ENCODE measurements at regions not wholly inside any gene's neighbourhood (a gene's known extent, or its start where the extent isn't known, plus 50 kb on each side); places are given as distances from the start of the nearest gene placed in this dataset.

DNA sequence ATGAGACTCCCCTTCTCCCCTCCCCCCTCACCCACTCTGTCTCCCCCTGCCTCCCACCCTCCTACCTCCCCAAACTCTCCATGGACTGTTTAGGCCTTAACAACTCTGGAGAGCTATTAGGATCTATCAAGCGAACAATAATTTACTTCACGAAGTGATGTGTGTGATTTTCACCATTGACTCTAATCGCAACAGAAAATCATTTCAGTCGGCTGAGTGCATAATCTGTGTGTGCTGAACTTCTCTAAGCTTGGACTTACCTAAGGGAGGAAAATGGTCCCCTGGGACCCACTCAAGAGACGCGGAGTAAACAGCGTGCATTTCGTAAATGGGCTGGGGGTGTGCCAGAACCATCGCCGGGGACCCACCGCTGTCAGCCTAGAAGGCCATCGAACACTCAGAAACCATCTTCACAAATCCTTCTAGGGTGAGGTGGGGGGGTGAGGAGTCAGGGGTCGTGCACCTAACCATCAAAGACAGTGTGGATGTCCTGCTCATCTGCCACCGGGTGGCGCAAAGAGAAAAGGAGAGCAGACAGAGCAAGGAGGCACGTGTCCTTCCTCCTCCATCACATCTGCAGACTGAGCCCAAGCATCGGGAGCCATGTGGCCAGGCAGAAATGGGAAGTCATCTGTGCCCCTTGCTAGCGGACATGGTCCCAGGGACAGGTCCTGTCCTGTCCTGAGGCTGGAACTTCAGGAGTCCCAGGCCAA lies 62.1 kb upstream of the NUP50 start:
- DNase-seq (ENCODE audit: low spot score) (peak; percentile 80), ATAC-seq (peak; percentile 96)
- ChIA-PET CTCF (interaction anchor here (0.9 to 3.4 kb wide), 6 partner anchors 12 to 296 kb away, joined by 3 to 18 read pairs (median 4); no protein-coding TSS in a partner anchor), POLR2A (no interaction called here)
- Mint-ChIP-seq H3K36me3 (no peaks in the 10 kb centered on the region), H3K27me3 (ENCODE audit: low read depth) (peaks cover 18% of the 10 kb centered on the region), H3K4me1 (peaks cover 6% of the 10 kb centered on the region; the same call in 1 of the 2 replicates), H3K27ac (no peak overlapping the region), H3K9me3 (no peaks in the 10 kb centered on the region), H3K4me3 (no peak overlapping the region)
- TF ChIP-seq, protein P1, sequence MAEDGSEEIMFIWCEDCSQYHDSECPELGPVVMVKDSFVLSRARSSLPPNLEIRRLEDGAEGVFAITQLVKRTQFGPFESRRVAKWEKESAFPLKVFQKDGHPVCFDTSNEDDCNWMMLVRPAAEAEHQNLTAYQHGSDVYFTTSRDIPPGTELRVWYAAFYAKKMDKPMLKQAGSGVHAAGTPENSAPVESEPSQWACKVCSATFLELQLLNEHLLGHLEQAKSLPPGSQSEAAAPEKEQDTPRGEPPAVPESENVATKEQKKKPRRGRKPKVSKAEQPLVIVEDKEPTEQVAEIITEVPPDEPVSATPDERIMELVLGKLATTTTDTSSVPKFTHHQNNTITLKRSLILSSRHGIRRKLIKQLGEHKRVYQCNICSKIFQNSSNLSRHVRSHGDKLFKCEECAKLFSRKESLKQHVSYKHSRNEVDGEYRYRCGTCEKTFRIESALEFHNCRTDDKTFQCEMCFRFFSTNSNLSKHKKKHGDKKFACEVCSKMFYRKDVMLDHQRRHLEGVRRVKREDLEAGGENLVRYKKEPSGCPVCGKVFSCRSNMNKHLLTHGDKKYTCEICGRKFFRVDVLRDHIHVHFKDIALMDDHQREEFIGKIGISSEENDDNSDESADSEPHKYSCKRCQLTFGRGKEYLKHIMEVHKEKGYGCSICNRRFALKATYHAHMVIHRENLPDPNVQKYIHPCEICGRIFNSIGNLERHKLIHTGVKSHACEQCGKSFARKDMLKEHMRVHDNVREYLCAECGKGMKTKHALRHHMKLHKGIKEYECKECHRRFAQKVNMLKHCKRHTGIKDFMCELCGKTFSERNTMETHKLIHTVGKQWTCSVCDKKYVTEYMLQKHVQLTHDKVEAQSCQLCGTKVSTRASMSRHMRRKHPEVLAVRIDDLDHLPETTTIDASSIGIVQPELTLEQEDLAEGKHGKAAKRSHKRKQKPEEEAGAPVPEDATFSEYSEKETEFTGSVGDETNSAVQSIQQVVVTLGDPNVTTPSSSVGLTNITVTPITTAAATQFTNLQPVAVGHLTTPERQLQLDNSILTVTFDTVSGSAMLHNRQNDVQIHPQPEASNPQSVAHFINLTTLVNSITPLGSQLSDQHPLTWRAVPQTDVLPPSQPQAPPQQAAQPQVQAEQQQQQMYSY (CRISPR knock-in tag; IDR thresholded peaks at IDR 0.05) = no peak
- TF ChIP-seq HMGA2 (CRISPR knock-in tag; IDR thresholded peaks at IDR 0.05) (no peak), MYBL2 (CRISPR knock-in tag; IDR thresholded peaks at IDR 0.05) (no peak), TEAD4 (CRISPR knock-in tag; IDR thresholded peaks at IDR 0.05) (no peak), ESRRA (CRISPR knock-in tag; IDR thresholded peaks at IDR 0.05; ENCODE audit: borderline replicate concordance) (no peak), ZBTB43 (CRISPR knock-in tag; IDR thresholded peaks at IDR 0.05) (no peak), TP53 (CRISPR knock-in tag; IDR thresholded peaks at IDR 0.05) (0 out of 2 replicates have a peak, but pooled peaks have one; percentile 39), PRRX2 (CRISPR knock-in tag; IDR thresholded peaks at IDR 0.05) (no peak), JAZF1 (CRISPR knock-in tag; IDR thresholded peaks at IDR 0.05) (no peak), ZNF232 (CRISPR knock-in tag; IDR thresholded peaks at IDR 0.05) (peak; percentile 73; the same call in 1 of the 2 replicates), ELF4 (CRISPR knock-in tag; IDR thresholded peaks at IDR 0.05; ENCODE audit: low read depth) (no peak), RELA (CRISPR knock-in tag; IDR thresholded peaks at IDR 0.05; ENCODE audit: borderline replicate concordance) (no peak), ZNF138 (CRISPR knock-in tag; conservative IDR thresholded peaks at IDR 0.05) (no peak), FOXJ3 (CRISPR knock-in tag; IDR thresholded peaks at IDR 0.05; ENCODE audit: borderline replicate concordance) (no peak), NFE2L1 (CRISPR knock-in tag; IDR thresholded peaks at IDR 0.05) (no peak; the same call in 1 of the 2 replicates), ZNF671 (CRISPR knock-in tag; IDR thresholded peaks at IDR 0.05) (no peak), EMX1 (CRISPR knock-in tag; IDR thresholded peaks at IDR 0.05) (no peak), E2F5 (CRISPR knock-in tag; IDR thresholded peaks at IDR 0.05) (no peak), ATF1 (CRISPR knock-in tag; IDR thresholded peaks at IDR 0.05) (no peak), GABPB1 (CRISPR knock-in tag; IDR thresholded peaks at IDR 0.05) (no peak), GRHL2 (CRISPR knock-in tag; IDR thresholded peaks at IDR 0.05; ENCODE audit: insufficient replicate concordance, severe bottlenecking) (no peak), FOXK1 (CRISPR knock-in tag; IDR thresholded peaks at IDR 0.05) (0 out of 2 replicates have a peak, but pooled peaks have one; percentile 42)
- TF ChIP-seq, protein P2, sequence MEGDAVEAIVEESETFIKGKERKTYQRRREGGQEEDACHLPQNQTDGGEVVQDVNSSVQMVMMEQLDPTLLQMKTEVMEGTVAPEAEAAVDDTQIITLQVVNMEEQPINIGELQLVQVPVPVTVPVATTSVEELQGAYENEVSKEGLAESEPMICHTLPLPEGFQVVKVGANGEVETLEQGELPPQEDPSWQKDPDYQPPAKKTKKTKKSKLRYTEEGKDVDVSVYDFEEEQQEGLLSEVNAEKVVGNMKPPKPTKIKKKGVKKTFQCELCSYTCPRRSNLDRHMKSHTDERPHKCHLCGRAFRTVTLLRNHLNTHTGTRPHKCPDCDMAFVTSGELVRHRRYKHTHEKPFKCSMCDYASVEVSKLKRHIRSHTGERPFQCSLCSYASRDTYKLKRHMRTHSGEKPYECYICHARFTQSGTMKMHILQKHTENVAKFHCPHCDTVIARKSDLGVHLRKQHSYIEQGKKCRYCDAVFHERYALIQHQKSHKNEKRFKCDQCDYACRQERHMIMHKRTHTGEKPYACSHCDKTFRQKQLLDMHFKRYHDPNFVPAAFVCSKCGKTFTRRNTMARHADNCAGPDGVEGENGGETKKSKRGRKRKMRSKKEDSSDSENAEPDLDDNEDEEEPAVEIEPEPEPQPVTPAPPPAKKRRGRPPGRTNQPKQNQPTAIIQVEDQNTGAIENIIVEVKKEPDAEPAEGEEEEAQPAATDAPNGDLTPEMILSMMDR (IDR thresholded peaks at IDR 0.05) = peak; percentile 32
- TF ChIP-seq, protein P3, sequence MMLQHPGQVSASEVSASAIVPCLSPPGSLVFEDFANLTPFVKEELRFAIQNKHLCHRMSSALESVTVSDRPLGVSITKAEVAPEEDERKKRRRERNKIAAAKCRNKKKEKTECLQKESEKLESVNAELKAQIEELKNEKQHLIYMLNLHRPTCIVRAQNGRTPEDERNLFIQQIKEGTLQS (CRISPR knock-in tag; conservative IDR thresholded peaks at IDR 0.05) = no peak
- TF ChIP-seq, protein P4, sequence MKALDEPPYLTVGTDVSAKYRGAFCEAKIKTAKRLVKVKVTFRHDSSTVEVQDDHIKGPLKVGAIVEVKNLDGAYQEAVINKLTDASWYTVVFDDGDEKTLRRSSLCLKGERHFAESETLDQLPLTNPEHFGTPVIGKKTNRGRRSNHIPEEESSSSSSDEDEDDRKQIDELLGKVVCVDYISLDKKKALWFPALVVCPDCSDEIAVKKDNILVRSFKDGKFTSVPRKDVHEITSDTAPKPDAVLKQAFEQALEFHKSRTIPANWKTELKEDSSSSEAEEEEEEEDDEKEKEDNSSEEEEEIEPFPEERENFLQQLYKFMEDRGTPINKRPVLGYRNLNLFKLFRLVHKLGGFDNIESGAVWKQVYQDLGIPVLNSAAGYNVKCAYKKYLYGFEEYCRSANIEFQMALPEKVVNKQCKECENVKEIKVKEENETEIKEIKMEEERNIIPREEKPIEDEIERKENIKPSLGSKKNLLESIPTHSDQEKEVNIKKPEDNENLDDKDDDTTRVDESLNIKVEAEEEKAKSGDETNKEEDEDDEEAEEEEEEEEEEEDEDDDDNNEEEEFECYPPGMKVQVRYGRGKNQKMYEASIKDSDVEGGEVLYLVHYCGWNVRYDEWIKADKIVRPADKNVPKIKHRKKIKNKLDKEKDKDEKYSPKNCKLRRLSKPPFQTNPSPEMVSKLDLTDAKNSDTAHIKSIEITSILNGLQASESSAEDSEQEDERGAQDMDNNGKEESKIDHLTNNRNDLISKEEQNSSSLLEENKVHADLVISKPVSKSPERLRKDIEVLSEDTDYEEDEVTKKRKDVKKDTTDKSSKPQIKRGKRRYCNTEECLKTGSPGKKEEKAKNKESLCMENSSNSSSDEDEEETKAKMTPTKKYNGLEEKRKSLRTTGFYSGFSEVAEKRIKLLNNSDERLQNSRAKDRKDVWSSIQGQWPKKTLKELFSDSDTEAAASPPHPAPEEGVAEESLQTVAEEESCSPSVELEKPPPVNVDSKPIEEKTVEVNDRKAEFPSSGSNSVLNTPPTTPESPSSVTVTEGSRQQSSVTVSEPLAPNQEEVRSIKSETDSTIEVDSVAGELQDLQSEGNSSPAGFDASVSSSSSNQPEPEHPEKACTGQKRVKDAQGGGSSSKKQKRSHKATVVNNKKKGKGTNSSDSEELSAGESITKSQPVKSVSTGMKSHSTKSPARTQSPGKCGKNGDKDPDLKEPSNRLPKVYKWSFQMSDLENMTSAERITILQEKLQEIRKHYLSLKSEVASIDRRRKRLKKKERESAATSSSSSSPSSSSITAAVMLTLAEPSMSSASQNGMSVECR (CRISPR knock-in tag; IDR thresholded peaks at IDR 0.05; ENCODE audit: borderline replicate concordance) = no peak
